ENCODE measurements at regions not wholly inside any gene's neighbourhood (a gene's known extent, or its start where the extent isn't known, plus 50 kb on each side); places are given as distances from the start of the nearest gene placed in this dataset.

DNA sequence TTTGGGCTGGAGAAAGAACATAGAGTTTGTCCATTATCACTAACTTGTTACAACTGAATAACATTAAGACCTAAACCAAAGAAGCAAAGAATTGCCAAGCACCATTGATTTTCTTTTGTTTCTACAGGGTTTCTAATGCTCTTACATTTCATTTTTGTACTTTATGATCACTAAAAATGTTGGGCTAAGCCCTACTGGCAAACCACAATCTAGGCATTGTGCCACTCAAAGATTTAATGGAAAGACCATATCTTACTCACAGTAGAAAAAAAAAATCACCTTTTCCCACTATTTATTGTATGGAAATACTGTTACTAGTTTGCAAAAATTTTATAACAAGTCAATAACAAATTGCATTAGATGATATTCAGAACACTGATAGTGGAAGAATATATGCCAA lies 447.4 kb upstream of the PKDCC start:
- Histone ChIP-seq H3K14ac (ENCODE audit: low read length) (no peak overlapping the region), H4K91ac (ENCODE audit: low read depth, low read length, poor library complexity) (no peak overlapping the region), H2BK12ac (ENCODE audit: low read length) (no peak overlapping the region), H2AFZ (ENCODE audit: low read length) (no peak overlapping the region), H3K4me2 (ENCODE audit: insufficient read depth, low read length, poor library complexity, severe bottlenecking) (no peak overlapping the region), H3K27ac (replicated peaks; ENCODE audit: low read length) (no peak overlapping the region), H3K9me3 (replicated peaks in 1 of 2; ENCODE audit: control insufficient read depth in 2 of 2, insufficient read depth in 1 of 2, low read depth in 1 of 2, low read length in 2 of 2) (no peaks in the 10 kb centered on the region), H3K27me3 (ENCODE audit: control insufficient read depth in 3 of 3, insufficient read depth in 3 of 3, low read depth in 1 of 3, low read length in 3 of 3) (no peaks in the 10 kb centered on the region), H3K4me3 (ENCODE audit: low read length in 2 of 2) (no peak overlapping the region), H3K18ac (ENCODE audit: low read length) (no peak overlapping the region), H3K9ac (ENCODE audit: low read depth, low read length, poor library complexity) (no peak overlapping the region), H2BK5ac (ENCODE audit: low read length) (no peak overlapping the region), H2AK5ac (ENCODE audit: low read depth, low read length) (no peak overlapping the region), H3K23ac (ENCODE audit: low read depth, low read length, poor library complexity) (no peak overlapping the region), H3K4ac (ENCODE audit: low read length) (no peak overlapping the region), H3K79me1 (ENCODE audit: low read depth, low read length) (no peaks in the 10 kb centered on the region), H4K8ac (ENCODE audit: low read depth, low read length) (no peak overlapping the region), H2BK15ac (ENCODE audit: low read length) (no peak overlapping the region), H2BK120ac (ENCODE audit: low read depth, low read length) (no peak overlapping the region), H3K36me3 (replicated peaks in 1 of 2; ENCODE audit: control insufficient read depth in 2 of 2, insufficient read depth in 2 of 2, low read length in 2 of 2) (no peaks in the 10 kb centered on the region), H3K4me1 (ENCODE audit: control insufficient read depth in 2 of 2, insufficient read depth in 1 of 2, low read depth in 1 of 2, low read length in 2 of 2) (no peaks in the 10 kb centered on the region)
- no peak for DNase-seq (ENCODE audit: low spot score)

DNA sequence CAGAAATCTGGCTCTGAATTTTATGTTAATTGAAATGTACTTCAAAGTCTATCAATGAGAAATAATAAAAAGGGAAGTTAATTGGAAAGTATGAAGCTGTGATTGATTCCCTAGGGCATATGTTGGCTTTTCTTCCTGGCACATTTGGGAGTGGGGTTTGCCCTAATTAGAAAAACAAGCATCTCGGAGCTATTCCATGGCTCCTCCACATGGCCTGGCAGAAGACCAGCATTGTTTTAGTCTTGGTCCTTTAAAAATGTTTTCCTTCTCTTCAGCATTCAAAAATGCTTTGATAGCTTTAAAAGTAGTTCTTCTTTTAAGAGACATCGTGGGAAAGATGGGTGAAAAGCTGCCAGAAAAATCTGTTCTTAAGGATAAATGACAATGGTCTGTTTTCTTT lies 445.5 kb upstream of the PKDCC start:
- Histone ChIP-seq H2BK5ac (ENCODE audit: low read length) (no peak overlapping the region), H4K91ac (ENCODE audit: low read depth, low read length, poor library complexity) (no peak overlapping the region), H2BK15ac (ENCODE audit: low read length) (no peak overlapping the region), H3K9ac (ENCODE audit: low read depth, low read length, poor library complexity) (no peak overlapping the region), H2BK120ac (ENCODE audit: low read depth, low read length) (no peak overlapping the region), H3K27me3 (ENCODE audit: control insufficient read depth in 3 of 3, insufficient read depth in 3 of 3, low read depth in 1 of 3, low read length in 3 of 3) (no peaks in the 10 kb centered on the region), H2AK5ac (ENCODE audit: low read depth, low read length) (no peak overlapping the region), H2BK12ac (ENCODE audit: low read length) (no peak overlapping the region), H2AFZ (ENCODE audit: low read length) (no peak overlapping the region), H3K4me1 (ENCODE audit: control insufficient read depth in 2 of 2, insufficient read depth in 1 of 2, low read depth in 1 of 2, low read length in 2 of 2) (no peaks in the 10 kb centered on the region), H3K14ac (ENCODE audit: low read length) (no peak overlapping the region), H3K79me1 (ENCODE audit: low read depth, low read length) (no peaks in the 10 kb centered on the region), H4K8ac (ENCODE audit: low read depth, low read length) (no peak overlapping the region), H3K36me3 (replicated peaks in 1 of 2; ENCODE audit: control insufficient read depth in 2 of 2, insufficient read depth in 2 of 2, low read length in 2 of 2) (no peaks in the 10 kb centered on the region), H3K23ac (ENCODE audit: low read depth, low read length, poor library complexity) (no peak overlapping the region), H3K18ac (ENCODE audit: low read length) (no peak overlapping the region), H3K4ac (ENCODE audit: low read length) (no peak overlapping the region), H3K4me3 (ENCODE audit: low read length in 2 of 2) (no peak overlapping the region), H3K27ac (replicated peaks; ENCODE audit: low read length) (no peak overlapping the region), H3K9me3 (replicated peaks in 1 of 2; ENCODE audit: control insufficient read depth in 2 of 2, insufficient read depth in 1 of 2, low read depth in 1 of 2, low read length in 2 of 2) (no peaks in the 10 kb centered on the region), H3K4me2 (ENCODE audit: insufficient read depth, low read length, poor library complexity, severe bottlenecking) (no peak overlapping the region)
- DNase-seq (ENCODE audit: low spot score) = no peak
- WGBS, 2 donors (ENCODE audit: extremely low coverage in 2 of 2, insufficient read length in 2 of 2, insufficient replicate concordance in 1 of 2) = no CpG with 5 or more reads among the region's 2 CpGs

- Histone ChIP-seq H3K4me1 (ENCODE audit: control insufficient read depth in 2 of 2, insufficient read depth in 1 of 2, low read depth in 1 of 2, low read length in 2 of 2) (no peaks in the 10 kb centered on the region), H4K8ac (ENCODE audit: low read depth, low read length) (no peak overlapping the region), H3K27ac (replicated peaks; ENCODE audit: low read length) (no peak overlapping the region), H3K14ac (ENCODE audit: low read length) (no peak overlapping the region), H3K4me2 (ENCODE audit: insufficient read depth, low read length, poor library complexity, severe bottlenecking) (no peak overlapping the region), H4K91ac (ENCODE audit: low read depth, low read length, poor library complexity) (no peak overlapping the region), H2BK15ac (ENCODE audit: low read length) (no peak overlapping the region), H3K18ac (ENCODE audit: low read length) (no peak overlapping the region), H3K79me1 (ENCODE audit: low read depth, low read length) (no peaks in the 10 kb centered on the region), H2AFZ (ENCODE audit: low read length) (no peak overlapping the region), H3K23ac (ENCODE audit: low read depth, low read length, poor library complexity) (no peak overlapping the region), H3K9me3 (replicated peaks in 1 of 2; ENCODE audit: control insufficient read depth in 2 of 2, insufficient read depth in 1 of 2, low read depth in 1 of 2, low read length in 2 of 2) (no peaks in the 10 kb centered on the region), H2BK12ac (ENCODE audit: low read length) (no peak overlapping the region), H2BK5ac (ENCODE audit: low read length) (no peak overlapping the region), H3K4me3 (ENCODE audit: low read length in 2 of 2) (no peak overlapping the region), H3K36me3 (replicated peaks in 1 of 2; ENCODE audit: control insufficient read depth in 2 of 2, insufficient read depth in 2 of 2, low read length in 2 of 2) (no peaks in the 10 kb centered on the region), H2BK120ac (ENCODE audit: low read depth, low read length) (no peak overlapping the region), H3K9ac (ENCODE audit: low read depth, low read length, poor library complexity) (no peak overlapping the region), H2AK5ac (ENCODE audit: low read depth, low read length) (no peak overlapping the region), H3K4ac (ENCODE audit: low read length) (no peak overlapping the region), H3K27me3 (ENCODE audit: control insufficient read depth in 3 of 3, insufficient read depth in 3 of 3, low read depth in 1 of 3, low read length in 3 of 3) (no peaks in the 10 kb centered on the region)
- no CpG with 5 or more reads among the region's 1 CpG for WGBS, 2 donors (ENCODE audit: extremely low coverage in 2 of 2, insufficient read length in 2 of 2, insufficient replicate concordance in 1 of 2)
- no peak for DNase-seq (ENCODE audit: low spot score)
These were observed 442.5 kb upstream of the PKDCC start for GRCh38 chr2:41605311-41605710.

- Histone ChIP-seq H4K91ac (ENCODE audit: low read depth, low read length, poor library complexity) (no peak overlapping the region), H3K9me3 (replicated peaks in 1 of 2; ENCODE audit: control insufficient read depth in 2 of 2, insufficient read depth in 1 of 2, low read depth in 1 of 2, low read length in 2 of 2) (no peaks in the 10 kb centered on the region), H3K4me1 (ENCODE audit: control insufficient read depth in 2 of 2, insufficient read depth in 1 of 2, low read depth in 1 of 2, low read length in 2 of 2) (no peaks in the 10 kb centered on the region), H2BK15ac (ENCODE audit: low read length) (no peak overlapping the region), H2BK12ac (ENCODE audit: low read length) (no peak overlapping the region), H2BK120ac (ENCODE audit: low read depth, low read length) (no peak overlapping the region), H3K4me2 (ENCODE audit: insufficient read depth, low read length, poor library complexity, severe bottlenecking) (no peak overlapping the region), H2AK5ac (ENCODE audit: low read depth, low read length) (no peak overlapping the region), H3K4me3 (ENCODE audit: low read length in 2 of 2) (no peak overlapping the region), H3K4ac (ENCODE audit: low read length) (no peak overlapping the region), H3K9ac (ENCODE audit: low read depth, low read length, poor library complexity) (no peak overlapping the region), H3K14ac (ENCODE audit: low read length) (no peak overlapping the region), H2AFZ (ENCODE audit: low read length) (no peak overlapping the region), H3K27ac (replicated peaks; ENCODE audit: low read length) (no peak overlapping the region), H3K36me3 (replicated peaks in 1 of 2; ENCODE audit: control insufficient read depth in 2 of 2, insufficient read depth in 2 of 2, low read length in 2 of 2) (no peaks in the 10 kb centered on the region), H3K18ac (ENCODE audit: low read length) (no peak overlapping the region), H3K79me1 (ENCODE audit: low read depth, low read length) (no peaks in the 10 kb centered on the region), H3K23ac (ENCODE audit: low read depth, low read length, poor library complexity) (no peak overlapping the region), H3K27me3 (ENCODE audit: control insufficient read depth in 3 of 3, insufficient read depth in 3 of 3, low read depth in 1 of 3, low read length in 3 of 3) (no peaks in the 10 kb centered on the region), H4K8ac (ENCODE audit: low read depth, low read length) (no peak overlapping the region), H2BK5ac (ENCODE audit: low read length) (no peak overlapping the region)
- no peak for DNase-seq (ENCODE audit: low spot score)
These were observed 441.9 kb upstream of the PKDCC start for GRCh38 chr2:41605914-41606313.
